Cerebellar cortex (tissue), 1 donor: ENCODE measurements at regions not wholly inside any gene's neighbourhood (a gene's known extent, or its start where the extent isn't known, plus 50 kb on each side); places are given as distances from the start of the nearest gene placed in this dataset.
A peak's percentile ranks its signal among the peaks of the same experiment; 100 is the strongest.

ENCODE experiments used
- DNase-seq: peaks from one replicate; pipeline ENCODE4 v3.0.0-alpha.2; 2015; ENCODE audit warnings: low spot score

DNA sequence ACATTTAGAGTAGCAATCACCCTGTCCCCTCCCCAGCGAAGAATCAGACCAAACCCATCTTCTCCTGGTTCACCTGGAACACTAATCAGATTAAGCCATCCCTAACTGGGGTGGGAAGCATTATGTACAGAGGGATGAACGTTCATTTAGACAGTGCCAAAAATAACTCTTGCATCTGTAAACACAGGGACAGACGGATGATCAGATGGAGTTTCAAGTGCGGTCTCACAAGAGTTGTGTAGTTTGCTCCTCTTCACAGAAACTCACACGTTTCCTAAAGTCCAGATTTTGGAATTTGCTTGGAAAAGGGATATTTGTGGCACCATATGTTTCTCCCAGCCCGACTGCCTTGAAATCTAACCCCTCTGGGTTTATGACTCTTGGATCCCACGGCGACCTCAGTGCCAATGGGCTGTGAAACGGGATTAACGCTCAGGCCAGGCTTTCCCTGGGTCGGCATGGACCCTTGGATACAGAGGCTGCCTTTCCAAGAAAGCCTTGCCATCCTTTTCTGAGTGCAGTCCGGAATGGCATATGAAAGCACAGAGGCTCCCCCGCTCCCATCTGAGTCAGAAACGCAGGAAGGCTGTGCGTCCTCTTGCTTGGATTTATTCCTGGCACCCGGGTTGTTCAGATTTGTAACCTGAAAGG, 293.2 kb upstream of the HABP2 start:
- DNase-seq: no peak

DNA sequence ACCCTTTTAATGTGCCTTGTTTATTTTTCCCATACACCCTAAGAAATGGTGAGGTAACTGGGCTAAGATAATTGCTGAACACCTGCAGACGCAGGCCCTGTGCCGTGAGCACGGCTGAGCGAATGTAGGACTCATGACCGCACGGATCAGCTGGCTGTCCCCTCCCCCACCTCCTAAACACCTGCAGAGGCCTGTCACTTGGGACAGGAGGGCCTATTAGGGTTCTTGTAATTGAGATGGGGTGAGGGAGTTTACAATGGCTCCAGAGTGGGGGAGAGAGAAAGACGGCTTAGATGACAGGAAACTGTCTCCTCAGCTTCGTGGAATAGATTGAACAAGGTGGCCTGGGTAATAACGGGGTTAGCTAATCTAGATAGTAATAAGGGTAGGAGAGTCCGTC, 291.7 kb upstream of the HABP2 start:
- DNase-seq: no peak

DNA sequence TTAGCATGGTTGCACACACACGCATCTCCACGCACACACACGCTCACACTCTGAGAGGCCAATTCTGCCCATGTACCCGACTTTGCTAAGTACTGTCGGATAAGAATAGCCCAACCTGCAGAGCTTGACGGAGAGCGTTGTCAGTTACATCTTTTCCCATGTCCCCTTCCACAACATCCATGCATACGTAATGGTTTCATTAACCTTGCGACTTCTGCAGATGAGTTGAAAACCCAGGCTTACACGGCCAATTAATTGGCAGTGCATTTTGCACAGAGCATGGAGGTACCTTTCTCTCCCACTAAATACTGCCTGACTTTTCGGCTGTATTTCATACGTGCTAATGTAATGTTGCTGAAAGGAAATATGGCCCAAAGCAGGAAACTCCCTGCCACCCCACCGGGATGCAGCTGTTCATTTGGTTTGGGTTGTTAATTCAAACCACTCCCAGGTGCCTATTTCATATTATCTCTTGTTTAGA, 291.2 kb upstream of the HABP2 start:
- DNase-seq: no peak

GRCh38 chr10:113263056-113263455, 289.8 kb upstream of the HABP2 start:
- no peak for DNase-seq

DNA sequence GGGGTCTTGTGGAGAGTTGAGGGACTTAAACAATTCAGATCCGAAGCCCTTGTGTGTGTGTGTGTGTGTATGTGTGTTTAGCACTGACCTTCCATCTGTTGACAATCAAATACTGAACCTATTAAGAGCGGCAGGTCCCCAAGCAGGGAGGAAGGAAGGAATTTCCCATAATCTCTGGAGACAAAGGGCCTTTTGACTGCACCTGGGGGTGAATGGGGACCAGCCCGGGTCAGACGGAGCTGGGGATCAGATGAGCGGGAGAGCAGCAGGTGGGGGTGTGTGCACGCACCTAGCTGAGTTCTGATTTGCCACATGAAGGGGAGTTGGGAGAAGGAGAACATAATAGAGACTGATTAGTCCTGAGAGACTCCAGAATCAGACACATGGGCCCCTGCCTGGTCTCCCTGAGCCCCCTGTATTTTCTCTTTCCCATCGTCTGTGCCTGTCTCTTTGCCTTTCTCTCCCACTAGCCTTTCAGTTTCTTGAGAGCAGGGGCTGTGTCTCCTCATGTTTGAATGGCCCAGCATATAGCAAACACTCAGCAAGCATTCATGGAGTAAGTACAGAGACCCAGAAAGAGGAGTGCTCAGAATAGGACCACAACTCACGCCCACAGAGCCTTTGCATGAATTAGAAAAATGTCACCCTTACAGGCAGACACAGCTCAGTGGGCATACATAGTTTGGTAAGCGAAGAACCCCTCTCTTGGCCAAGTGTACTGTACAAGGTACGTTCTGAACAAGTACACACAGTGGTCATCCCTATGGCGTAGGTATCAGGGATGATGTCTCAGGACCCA, 288.3 kb upstream of the HABP2 start:
- DNase-seq: no peak

GRCh38 chr10:113266147-113266546, 286.7 kb upstream of the HABP2 start:
- DNase-seq: no peak

DNA sequence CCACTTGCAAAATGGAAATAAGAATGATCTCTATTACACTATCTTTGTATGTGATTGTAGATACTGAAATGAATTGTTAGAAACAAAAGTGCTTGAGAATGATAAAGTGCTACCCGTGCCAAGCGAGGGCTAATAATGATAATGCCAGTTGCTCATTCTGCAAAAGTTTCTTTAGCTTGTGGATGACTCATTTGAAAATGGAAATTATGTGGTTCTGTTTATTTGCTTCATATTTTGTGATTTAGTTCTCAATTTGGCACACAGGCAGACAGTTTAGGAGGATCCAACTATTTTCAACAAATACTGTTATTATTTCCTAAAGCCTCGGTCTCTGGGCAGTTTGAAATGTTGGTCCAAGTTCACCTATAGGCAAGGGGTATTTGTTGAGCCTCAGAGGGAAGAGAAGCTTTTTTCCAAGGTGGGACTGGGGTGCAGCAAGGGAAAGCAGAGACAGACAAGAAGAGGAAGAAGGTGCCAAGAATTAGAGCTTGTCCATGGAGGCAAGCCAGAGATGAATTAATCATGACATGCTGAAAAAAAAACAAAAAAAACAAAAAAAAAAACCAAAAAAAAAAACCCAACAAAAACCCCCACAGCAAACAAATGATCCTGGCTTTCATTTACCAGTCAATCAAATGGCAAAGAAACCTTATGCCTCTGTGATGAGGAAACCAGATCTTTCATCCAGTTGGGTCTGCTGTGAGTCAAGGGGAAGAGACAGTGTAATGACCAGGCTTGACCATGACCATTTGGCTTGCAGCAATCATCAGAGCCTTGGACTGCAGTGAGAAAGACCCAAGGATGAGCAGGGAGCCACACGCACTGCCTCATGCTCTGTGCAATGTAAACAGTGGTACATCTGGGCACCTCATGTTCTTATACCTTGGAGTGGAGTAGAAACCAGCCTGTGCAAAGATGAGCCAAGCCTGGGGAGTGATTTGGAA, 285.0 kb upstream of the HABP2 start:
- no peak for DNase-seq

GRCh38 chr10:113269333-113269732, 283.5 kb upstream of the HABP2 start:
- no peak for DNase-seq

DNA sequence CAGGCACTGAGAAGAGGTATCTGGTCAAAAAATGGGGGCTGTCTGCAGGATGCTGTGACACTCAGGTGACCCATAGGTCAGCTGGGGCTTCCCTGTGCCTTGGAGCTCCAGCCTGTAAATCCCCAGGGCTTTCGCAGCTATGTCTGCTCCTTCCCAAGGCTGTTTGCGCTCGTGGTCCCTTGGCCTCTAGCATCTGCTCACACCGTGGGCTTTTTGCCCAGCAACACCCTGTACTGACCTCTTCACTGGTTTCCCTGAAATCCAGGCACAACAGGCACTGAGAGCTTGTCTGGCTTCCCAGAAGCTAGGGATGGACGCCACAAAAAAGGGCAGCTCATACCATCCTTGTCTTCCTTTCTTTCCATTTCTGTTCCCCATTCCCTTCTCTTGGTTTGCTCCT, 280.3 kb upstream of the HABP2 start:
- DNase-seq: no peak

GRCh38 chr10:113273181-113274163, 279.4 kb upstream of the HABP2 start:
- DNase-seq: peak; percentile 10

DNA sequence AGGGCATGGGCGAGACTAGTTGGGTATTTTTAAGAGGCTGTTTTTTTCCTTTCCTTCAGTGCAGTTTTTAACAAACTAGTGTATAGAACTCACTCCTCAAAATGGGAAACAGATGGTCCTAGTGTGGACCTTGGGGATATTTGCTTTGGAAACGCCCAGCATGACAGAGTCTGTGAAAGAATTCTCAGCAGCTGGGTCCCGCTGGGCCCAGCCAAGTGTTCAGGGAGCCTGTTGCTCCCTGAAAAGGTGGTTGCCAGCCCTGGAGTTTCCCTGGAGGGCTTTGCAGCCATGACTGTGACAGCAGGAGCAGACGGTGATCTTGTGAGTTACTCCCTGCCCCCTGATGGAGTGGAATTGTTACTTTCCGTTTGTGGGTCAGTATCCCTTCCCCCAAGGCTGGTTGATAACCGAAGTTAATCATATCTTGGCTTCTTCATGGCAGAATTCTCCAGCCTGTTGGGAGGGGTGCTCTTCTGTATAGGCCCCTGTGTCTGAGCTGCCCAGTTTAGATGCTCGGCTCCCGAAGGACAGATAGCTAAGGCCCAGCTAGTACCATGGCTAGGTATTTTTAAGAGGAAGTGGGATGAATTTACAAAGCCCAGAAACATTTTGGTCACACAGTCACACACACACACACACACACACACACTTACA, 278.6 kb upstream of the HABP2 start:
- DNase-seq: no peak

- no peak for DNase-seq
Observed at GRCh38 chr10:113278221-113278620, 274.6 kb upstream of the HABP2 start.

DNA sequence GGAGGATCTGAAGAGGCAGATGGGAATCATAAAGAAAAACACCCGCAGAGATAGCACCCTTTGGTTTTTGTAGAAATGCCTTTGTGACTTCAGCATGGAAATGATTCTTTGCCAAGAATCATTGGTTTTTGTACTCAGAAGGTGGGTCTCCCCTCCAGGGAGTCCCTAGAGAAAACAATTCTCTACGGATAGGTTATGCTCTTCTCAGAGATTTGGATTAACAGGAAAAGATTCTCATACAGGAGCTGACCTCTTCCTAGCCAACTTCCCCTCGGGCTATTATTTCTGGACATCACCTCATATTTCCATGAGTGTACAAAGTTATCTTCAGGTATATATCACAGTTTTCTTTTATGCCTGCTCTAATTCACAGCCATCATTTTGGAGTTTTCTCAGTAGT, 274.2 kb upstream of the HABP2 start:
- DNase-seq: no peak

- no peak for DNase-seq
Observed at GRCh38 chr10:113279262-113279661, 273.6 kb upstream of the HABP2 start.

GRCh38 chr10:113282564-113282963, 270.3 kb upstream of the HABP2 start:
- no peak for DNase-seq

GRCh38 chr10:113283189-113283588, 269.7 kb upstream of the HABP2 start:
- no peak for DNase-seq

GRCh38 chr10:113284635-113285034, 268.2 kb upstream of the HABP2 start:
- no peak for DNase-seq

GRCh38 chr10:113285305-113285704, 267.5 kb upstream of the HABP2 start:
- DNase-seq: no peak

DNA sequence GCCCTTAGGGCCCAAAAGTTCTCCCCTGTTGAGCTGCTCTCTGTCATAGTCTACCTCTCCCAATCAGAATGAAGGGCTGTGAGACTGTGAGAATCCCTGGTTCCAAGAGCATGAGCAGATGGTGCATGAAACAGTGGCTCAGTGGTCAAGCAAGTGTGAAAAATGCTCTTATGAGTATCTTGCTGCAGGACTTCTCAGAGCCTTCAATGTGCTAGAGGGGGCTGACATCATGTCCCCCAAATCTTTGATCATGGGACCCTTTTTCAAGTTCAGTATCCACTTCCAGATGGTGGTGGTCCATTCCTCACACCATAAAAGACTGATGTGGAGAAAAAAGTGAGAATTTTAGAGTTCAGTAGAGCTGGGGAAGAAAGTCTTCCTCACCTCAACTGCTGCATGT, 265.3 kb upstream of the HABP2 start:
- DNase-seq: no peak

DNA sequence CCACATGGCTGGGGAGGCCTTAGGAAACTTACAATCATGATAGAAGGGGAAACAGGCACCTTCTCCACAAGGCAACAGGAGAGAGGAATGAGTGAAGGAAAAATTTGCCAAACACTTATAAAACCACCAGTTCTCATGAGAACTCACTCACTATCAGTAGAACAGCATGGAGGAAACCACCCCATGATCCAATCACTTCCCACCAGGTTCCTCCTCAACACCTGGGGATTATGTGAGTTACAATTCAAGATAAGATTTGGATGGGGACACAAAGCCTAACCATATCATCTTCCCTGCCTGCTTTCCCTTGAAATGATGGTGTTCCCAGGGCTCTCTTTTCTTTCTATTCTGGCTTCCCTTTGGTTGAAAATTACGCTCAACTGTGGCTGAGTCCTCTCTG, 262.7 kb upstream of the HABP2 start:
- no peak for DNase-seq

GRCh38 chr10:113291413-113291812, 261.4 kb upstream of the HABP2 start:
- no peak for DNase-seq
